ENCODE measurements at regions not wholly inside any gene's neighbourhood (a gene's known extent, or its start where the extent isn't known, plus 50 kb on each side); places are given as distances from the start of the nearest gene placed in this dataset.

DNA sequence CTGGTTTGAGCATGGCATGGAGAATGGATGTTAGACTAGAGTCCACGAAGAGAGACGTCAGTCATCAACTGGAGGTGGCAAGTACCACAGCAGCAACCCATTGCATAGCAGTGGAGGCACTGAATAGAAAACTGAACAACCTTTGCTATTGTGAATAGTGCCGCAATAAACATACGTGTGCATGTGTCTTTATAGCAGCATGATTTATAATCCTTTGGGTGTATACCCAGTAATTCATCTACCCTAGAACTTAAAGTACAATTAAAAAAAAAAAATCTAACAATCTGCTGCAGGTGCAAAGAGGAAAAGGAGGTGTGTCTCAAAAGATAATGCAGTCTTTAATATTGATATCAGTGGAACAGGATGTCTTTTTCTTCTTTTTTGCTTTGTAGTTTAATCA lies 443.4 kb upstream of the ISX start:
- no peak for TF ChIP-seq POLR2A (IDR thresholded peaks at IDR 0.05)
- TF ChIP-seq, protein P1, sequence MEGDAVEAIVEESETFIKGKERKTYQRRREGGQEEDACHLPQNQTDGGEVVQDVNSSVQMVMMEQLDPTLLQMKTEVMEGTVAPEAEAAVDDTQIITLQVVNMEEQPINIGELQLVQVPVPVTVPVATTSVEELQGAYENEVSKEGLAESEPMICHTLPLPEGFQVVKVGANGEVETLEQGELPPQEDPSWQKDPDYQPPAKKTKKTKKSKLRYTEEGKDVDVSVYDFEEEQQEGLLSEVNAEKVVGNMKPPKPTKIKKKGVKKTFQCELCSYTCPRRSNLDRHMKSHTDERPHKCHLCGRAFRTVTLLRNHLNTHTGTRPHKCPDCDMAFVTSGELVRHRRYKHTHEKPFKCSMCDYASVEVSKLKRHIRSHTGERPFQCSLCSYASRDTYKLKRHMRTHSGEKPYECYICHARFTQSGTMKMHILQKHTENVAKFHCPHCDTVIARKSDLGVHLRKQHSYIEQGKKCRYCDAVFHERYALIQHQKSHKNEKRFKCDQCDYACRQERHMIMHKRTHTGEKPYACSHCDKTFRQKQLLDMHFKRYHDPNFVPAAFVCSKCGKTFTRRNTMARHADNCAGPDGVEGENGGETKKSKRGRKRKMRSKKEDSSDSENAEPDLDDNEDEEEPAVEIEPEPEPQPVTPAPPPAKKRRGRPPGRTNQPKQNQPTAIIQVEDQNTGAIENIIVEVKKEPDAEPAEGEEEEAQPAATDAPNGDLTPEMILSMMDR (IDR thresholded peaks at IDR 0.05 in 8 of 11, conservative IDR thresholded peaks at IDR 0.05 in 3 of 11): no peak
- no peak for TF ChIP-seq POLR2AphosphoS5 (IDR thresholded peaks at IDR 0.05)

All from spleen (tissue), 7 donors.